DOHH2 (cell line): ENCODE measurements at regions not wholly inside any gene's neighbourhood (a gene's known extent, or its start where the extent isn't known, plus 50 kb on each side); places are given as distances from the start of the nearest gene placed in this dataset.

ENCODE experiments used
- H3F3A ChIP-seq: fragments of 200-600 bp; sonication (generic), shearing (Covaris generic); 2 replicates; pipeline ENCODE4 v1.6.0; 2016; ENCODE audit warnings: antibody characterized with exemption, mild to moderate bottlenecking; ENCODE audit not compliant: control insufficient read depth, insufficient read depth
- H3K27ac ChIP-seq: fragments of 200-600 bp; sonication (generic); 2 replicates; pipeline ENCODE4 v1.5.1; 2014; ENCODE audit warnings: low read depth, mild to moderate bottlenecking, low read length, moderate library complexity
- H3K27me3 ChIP-seq: fragments of 200-600 bp; sonication (generic); 2 replicates; pipeline ENCODE4 v1.6.1; 2014; ENCODE audit warnings: mild to moderate bottlenecking, low read length, mixed read lengths; ENCODE audit not compliant: control insufficient read depth
- H3K36me3 ChIP-seq: fragments of 200-600 bp; sonication (generic); 2 replicates; pipeline ENCODE4 v1.6.1; 2014; ENCODE audit warnings: mild to moderate bottlenecking, low read length, moderate library complexity, mixed read lengths; ENCODE audit not compliant: control insufficient read depth
- H3K4me1 ChIP-seq: fragments of 200-600 bp; sonication (generic); 2 replicates; pipeline ENCODE4 v1.6.1; 2014; ENCODE audit warnings: mild to moderate bottlenecking, low read length, mixed read lengths; ENCODE audit not compliant: control insufficient read depth
- H3K4me2 ChIP-seq: fragments of 200-600 bp; sonication (generic); 2 replicates; pipeline ENCODE4 v1.6.0; 2014; ENCODE audit warnings: mild to moderate bottlenecking, low read length, moderate library complexity
- H3K4me3 ChIP-seq: fragments of 200-600 bp; sonication (generic); 2 replicates; pipeline ENCODE4 v1.5.1; 2014; ENCODE audit warnings: mild to moderate bottlenecking, low read length, mixed read lengths
- H3K79me2 ChIP-seq: fragments of 200-600 bp; sonication (generic); 2 replicates; pipeline ENCODE4 v1.6.1; 2014; ENCODE audit warnings: mild to moderate bottlenecking, low read length, mixed read lengths; ENCODE audit not compliant: control insufficient read depth
- H3K9me2 ChIP-seq: fragments of 200-600 bp; sonication (generic); replicated peaks from 2 replicates; pipeline ENCODE4 v1.6.1; 2014; ENCODE audit warnings: mild to moderate bottlenecking, low read length, mixed read lengths; ENCODE audit not compliant: control insufficient read depth
- H3K9me3 ChIP-seq: fragments of 200-600 bp; sonication (generic); 2 replicates; pipeline ENCODE4 v1.6.1; 2014; ENCODE audit warnings: antibody characterized with exemption, low read length, mixed read lengths; ENCODE audit not compliant: control insufficient read depth, insufficient read depth
- H4K20me1 ChIP-seq: fragments of 200-600 bp; sonication (generic); 2 replicates; pipeline ENCODE4 v1.6.0; 2014; ENCODE audit warnings: low read depth, mild to moderate bottlenecking, antibody characterized with exemption, low read length, moderate library complexity; ENCODE audit not compliant: control insufficient read depth, insufficient read depth
- CTCF ChIP-seq: fragments of 200-600 bp; sonication (generic); IDR thresholded peaks from one replicate; pipeline ENCODE4 v1.5.1; 2014; ENCODE audit warnings: antibody characterized with exemption, mild to moderate bottlenecking, low read depth, low read length; ENCODE audit not compliant: poor library complexity, severe bottlenecking
- EZH2phosphoT487 ChIP-seq: fragments of 200-600 bp; sonication (generic); IDR thresholded peaks from 2 replicates; pipeline ENCODE4 v1.6.1; 2017; ENCODE audit warnings: borderline replicate concordance, mild to moderate bottlenecking, antibody characterized with exemption, low read length, moderate library complexity, mixed read lengths

DNA sequence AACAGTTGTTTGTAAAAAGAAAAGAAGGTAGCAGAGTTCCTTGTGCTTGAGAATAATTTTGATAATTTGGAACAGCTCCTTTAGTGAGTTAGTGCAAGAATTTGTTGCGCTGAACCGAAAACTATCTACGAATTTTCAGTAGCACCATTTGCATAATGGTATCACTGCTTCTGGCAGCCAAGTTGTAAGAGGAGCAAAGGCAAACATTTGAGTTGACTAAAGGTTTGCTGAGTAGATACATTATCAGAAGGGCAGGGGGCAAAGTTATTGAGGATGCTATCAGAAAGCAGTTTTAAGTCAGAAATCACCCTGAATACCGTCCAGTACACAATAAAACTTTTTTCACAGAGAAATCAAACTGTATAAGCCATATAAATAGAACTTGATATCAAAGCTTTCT is 181.5 kb upstream of the MOCS2 start:
- TF ChIP-seq EZH2phosphoT487 (no peak), CTCF (no peak)
- Histone ChIP-seq H3K79me2 (no peaks in the 10 kb centered on the region), H3K4me3 (no peak overlapping the region), H3K36me3 (no peaks in the 10 kb centered on the region), H4K20me1 (no peaks in the 10 kb centered on the region), H3K27ac (no peak overlapping the region), H3K4me1 (no peaks in the 10 kb centered on the region), H3K9me3 (no peaks in the 10 kb centered on the region), H3K27me3 (no peaks in the 10 kb centered on the region), H3F3A (no peaks in the 10 kb centered on the region), H3K9me2 (no peaks in the 10 kb centered on the region), H3K4me2 (no peak overlapping the region)

GRCh38 chr5:53291528-53291927 is 182.0 kb upstream of the MOCS2 start:
- Histone ChIP-seq H3K4me1 (no peaks in the 10 kb centered on the region), H3K27ac (no peak overlapping the region), H3K36me3 (no peaks in the 10 kb centered on the region), H3K27me3 (no peaks in the 10 kb centered on the region), H3K9me3 (no peaks in the 10 kb centered on the region), H3K79me2 (no peaks in the 10 kb centered on the region), H3K4me3 (no peak overlapping the region), H3F3A (no peaks in the 10 kb centered on the region), H3K4me2 (no peak overlapping the region), H4K20me1 (no peaks in the 10 kb centered on the region), H3K9me2 (no peaks in the 10 kb centered on the region)
- no peak for TF ChIP-seq EZH2phosphoT487
- TF ChIP-seq CTCF, result no peak

- Histone ChIP-seq H3K4me1 (no peaks in the 10 kb centered on the region), H3K27ac (no peak overlapping the region), H3K27me3 (no peaks in the 10 kb centered on the region), H3K4me3 (no peak overlapping the region), H4K20me1 (no peaks in the 10 kb centered on the region), H3K4me2 (no peak overlapping the region), H3F3A (no peaks in the 10 kb centered on the region), H3K79me2 (no peaks in the 10 kb centered on the region), H3K36me3 (no peaks in the 10 kb centered on the region), H3K9me2 (no peaks in the 10 kb centered on the region), H3K9me3 (no peaks in the 10 kb centered on the region)
- TF ChIP-seq EZH2phosphoT487 (no peak), CTCF (no peak)
These were observed 181.6 kb upstream of the FST start for GRCh38 chr5:53298841-53299240.

GRCh38 chr5:53302529-53302928 is 177.9 kb upstream of the FST start:
- Histone ChIP-seq H4K20me1 (no peaks in the 10 kb centered on the region), H3K4me3 (no peak overlapping the region), H3K4me2 (no peak overlapping the region), H3F3A (no peaks in the 10 kb centered on the region), H3K9me3 (no peaks in the 10 kb centered on the region), H3K27me3 (no peaks in the 10 kb centered on the region), H3K79me2 (no peaks in the 10 kb centered on the region), H3K9me2 (no peaks in the 10 kb centered on the region), H3K36me3 (no peaks in the 10 kb centered on the region), H3K4me1 (no peaks in the 10 kb centered on the region), H3K27ac (no peak overlapping the region)
- no peak for TF ChIP-seq EZH2phosphoT487
- TF ChIP-seq CTCF, result no peak
